ENCODE measurements at regions not wholly inside any gene's neighbourhood (a gene's known extent, or its start where the extent isn't known, plus 50 kb on each side); places are given as distances from the start of the nearest gene placed in this dataset.
A peak's percentile ranks its signal among the peaks of the same experiment; 100 is the strongest.

DNA sequence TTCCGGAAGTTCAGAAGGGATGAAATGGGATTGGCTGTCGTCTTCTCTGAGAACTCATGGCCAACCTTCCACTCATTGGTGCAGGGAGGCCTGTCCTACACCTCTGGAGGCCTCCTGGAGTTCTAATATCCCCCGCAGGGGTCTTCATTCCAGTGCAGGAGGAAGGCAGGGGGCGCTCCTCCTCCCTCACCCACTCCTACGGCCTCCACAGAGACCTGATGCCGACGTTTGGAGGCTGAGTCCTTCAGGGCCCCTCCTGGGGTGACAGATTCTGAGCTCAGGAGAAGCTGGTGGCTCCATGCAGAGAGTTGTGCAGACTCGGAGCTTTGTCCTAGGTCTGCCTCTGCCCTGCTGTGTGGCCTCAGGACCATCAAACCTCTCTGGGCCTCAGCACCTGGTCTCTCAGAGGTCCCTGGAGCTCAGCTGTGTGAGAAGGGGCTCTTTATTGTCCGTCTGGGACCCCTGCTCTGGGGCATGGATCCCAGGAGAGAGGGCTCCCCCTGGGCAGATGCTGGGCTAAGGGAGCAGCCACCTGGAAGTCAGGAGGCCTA is 102.3 kb upstream of the WNT4 start:
- Histone ChIP-seq H2BK5ac (ENCODE audit: low read length) (peak overlapping the region; percentile 7), H3K18ac (ENCODE audit: low read length) (peak overlapping the region; percentile 73), H3K27ac (replicated peaks; ENCODE audit: low read length) (no peak overlapping the region), H3K4me2 (ENCODE audit: insufficient read depth, low read length, poor library complexity, severe bottlenecking) (no peak overlapping the region), H3K23ac (ENCODE audit: low read depth, low read length, poor library complexity) (no peak overlapping the region), H3K9me3 (replicated peaks in 1 of 2; ENCODE audit: control insufficient read depth in 2 of 2, insufficient read depth in 1 of 2, low read depth in 1 of 2, low read length in 2 of 2) (peaks cover 0 to 2% of the 10 kb centered on the region in 2 donors), H3K4ac (ENCODE audit: low read length) (no peak overlapping the region), H3K9ac (ENCODE audit: low read depth, low read length, poor library complexity) (no peak overlapping the region), H3K36me3 (replicated peaks in 1 of 2; ENCODE audit: control insufficient read depth in 2 of 2, insufficient read depth in 2 of 2, low read length in 2 of 2) (no peaks in the 10 kb centered on the region), H4K8ac (ENCODE audit: low read depth, low read length) (no peak overlapping the region), H3K4me3 (ENCODE audit: low read length in 2 of 2) (no peak overlapping the region), H2BK12ac (ENCODE audit: low read length) (peak overlapping the region; percentile 65), H4K91ac (ENCODE audit: low read depth, low read length, poor library complexity) (no peak overlapping the region), H3K27me3 (ENCODE audit: control insufficient read depth in 3 of 3, insufficient read depth in 3 of 3, low read depth in 1 of 3, low read length in 3 of 3) (peaks cover 0 to 59% (median 46%) of the 10 kb centered on the region in 3 experiments), H2AFZ (ENCODE audit: low read length) (no peak overlapping the region), H2BK15ac (ENCODE audit: low read length) (peak overlapping the region; percentile 9), H3K4me1 (ENCODE audit: control insufficient read depth in 2 of 2, insufficient read depth in 1 of 2, low read depth in 1 of 2, low read length in 2 of 2) (peaks cover 0 to 6% of the 10 kb centered on the region in 2 donors), H3K79me1 (ENCODE audit: low read depth, low read length) (no peaks in the 10 kb centered on the region), H2BK120ac (ENCODE audit: low read depth, low read length) (no peak overlapping the region), H2AK5ac (ENCODE audit: low read depth, low read length) (peak overlapping the region; percentile 73), H3K14ac (ENCODE audit: low read length) (no peak overlapping the region)
- no CpG with 5 or more reads among the region's 9 CpGs for WGBS, 2 donors (ENCODE audit: extremely low coverage in 2 of 2, insufficient read length in 2 of 2, insufficient replicate concordance in 1 of 2)
- DNase-seq (ENCODE audit: low spot score) = no peak

GRCh38 chr1:22245726-22246125 is 102.8 kb upstream of the WNT4 start:
- peak; percentile 46 for DNase-seq (ENCODE audit: low spot score)
- no peak overlapping the region for H2AFZ ChIP-seq (ENCODE audit: low read length)
- H2BK15ac ChIP-seq (ENCODE audit: low read length) = no peak overlapping the region
- H3K14ac ChIP-seq (ENCODE audit: low read length) = no peak overlapping the region
- no peak overlapping the region for H2AK5ac ChIP-seq (ENCODE audit: low read depth, low read length)
- no peak overlapping the region for H3K9ac ChIP-seq (ENCODE audit: low read depth, low read length, poor library complexity)
- H3K4me1 ChIP-seq (ENCODE audit: control insufficient read depth in 2 of 2, insufficient read depth in 1 of 2, low read depth in 1 of 2, low read length in 2 of 2) = peaks cover 0 to 9% of the 10 kb centered on the region in 2 donors
- no peak overlapping the region for H4K91ac ChIP-seq (ENCODE audit: low read depth, low read length, poor library complexity)
- no peak overlapping the region for H3K27ac ChIP-seq (replicated peaks; ENCODE audit: low read length)
- no peak overlapping the region for H3K4me2 ChIP-seq (ENCODE audit: insufficient read depth, low read length, poor library complexity, severe bottlenecking)
- no peak overlapping the region for H3K23ac ChIP-seq (ENCODE audit: low read depth, low read length, poor library complexity)
- H3K18ac ChIP-seq (ENCODE audit: low read length) = no peak overlapping the region
- no peak overlapping the region for H3K4ac ChIP-seq (ENCODE audit: low read length)
- H4K8ac ChIP-seq (ENCODE audit: low read depth, low read length) = no peak overlapping the region
- no peaks in the 10 kb centered on the region for H3K79me1 ChIP-seq (ENCODE audit: low read depth, low read length)
- no peak overlapping the region for H3K4me3 ChIP-seq (ENCODE audit: low read length in 2 of 2)
- peaks cover 0 to 61% (median 51%) of the 10 kb centered on the region in 3 experiments for H3K27me3 ChIP-seq (ENCODE audit: control insufficient read depth in 3 of 3, insufficient read depth in 3 of 3, low read depth in 1 of 3, low read length in 3 of 3)
- H2BK5ac ChIP-seq (ENCODE audit: low read length) = peak overlapping the region; percentile 7
- peaks cover 0 to 3% of the 10 kb centered on the region in 2 donors for H3K9me3 ChIP-seq (replicated peaks in 1 of 2; ENCODE audit: control insufficient read depth in 2 of 2, insufficient read depth in 1 of 2, low read depth in 1 of 2, low read length in 2 of 2)
- WGBS, 2 donors (ENCODE audit: extremely low coverage in 2 of 2, insufficient read length in 2 of 2, insufficient replicate concordance in 1 of 2) = no CpG with 5 or more reads among the region's 8 CpGs
- no peak overlapping the region for H2BK120ac ChIP-seq (ENCODE audit: low read depth, low read length)
- H3K36me3 ChIP-seq (replicated peaks in 1 of 2; ENCODE audit: control insufficient read depth in 2 of 2, insufficient read depth in 2 of 2, low read length in 2 of 2) = no peaks in the 10 kb centered on the region
- H2BK12ac ChIP-seq (ENCODE audit: low read length) = no peak overlapping the region

DNA sequence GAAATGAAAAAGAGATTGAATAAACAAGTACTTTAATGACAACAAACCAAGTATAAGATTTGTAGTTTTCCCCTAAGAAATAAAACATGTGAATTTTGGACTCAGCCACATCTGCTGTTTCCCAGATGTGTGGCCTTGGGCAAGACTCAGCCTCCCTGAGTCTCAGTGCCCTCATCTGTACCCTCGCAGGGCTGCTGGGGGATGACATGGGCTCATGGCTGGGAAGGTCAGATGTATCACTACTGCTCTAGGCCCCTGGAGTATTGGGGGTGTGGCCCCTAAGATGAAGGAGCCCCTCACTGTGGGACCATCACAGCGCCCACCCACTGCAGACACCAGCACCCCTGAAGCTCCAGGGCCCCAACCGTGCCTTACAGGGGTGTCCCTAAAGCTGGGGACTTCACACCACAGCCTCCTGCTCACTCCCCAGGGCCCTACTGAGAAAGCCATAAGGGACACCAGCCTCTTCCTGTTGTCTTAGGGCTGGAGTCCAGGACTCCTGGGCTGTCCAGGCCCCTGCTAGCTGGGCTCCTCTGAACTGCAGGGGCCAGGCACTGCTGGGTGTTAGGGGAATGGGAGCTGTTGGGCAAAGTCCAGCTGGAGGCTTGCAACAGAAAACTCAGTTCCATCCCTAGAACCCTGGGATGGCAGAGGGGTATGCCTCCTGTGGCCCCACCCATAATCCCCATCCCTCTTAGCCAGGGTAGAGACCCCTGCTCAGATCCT is 104.0 kb upstream of the WNT4 start:
- no peak overlapping the region for H4K91ac ChIP-seq (ENCODE audit: low read depth, low read length, poor library complexity)
- H3K4me3 ChIP-seq (ENCODE audit: low read length in 2 of 2) = no peak overlapping the region
- H2AFZ ChIP-seq (ENCODE audit: low read length) = no peak overlapping the region
- H3K79me1 ChIP-seq (ENCODE audit: low read depth, low read length) = no peaks in the 10 kb centered on the region
- H2BK5ac ChIP-seq (ENCODE audit: low read length) = no peak overlapping the region
- no CpG with 5 or more reads among the region's 3 CpGs for WGBS, 2 donors (ENCODE audit: extremely low coverage in 2 of 2, insufficient read length in 2 of 2, insufficient replicate concordance in 1 of 2)
- peaks cover 0 to 3% of the 10 kb centered on the region in 2 donors for H3K9me3 ChIP-seq (replicated peaks in 1 of 2; ENCODE audit: control insufficient read depth in 2 of 2, insufficient read depth in 1 of 2, low read depth in 1 of 2, low read length in 2 of 2)
- peaks cover 0 to 12% of the 10 kb centered on the region in 2 donors for H3K4me1 ChIP-seq (ENCODE audit: control insufficient read depth in 2 of 2, insufficient read depth in 1 of 2, low read depth in 1 of 2, low read length in 2 of 2)
- peaks cover 0 to 70% (median 63%) of the 10 kb centered on the region in 3 experiments for H3K27me3 ChIP-seq (ENCODE audit: control insufficient read depth in 3 of 3, insufficient read depth in 3 of 3, low read depth in 1 of 3, low read length in 3 of 3)
- no peak overlapping the region for H4K8ac ChIP-seq (ENCODE audit: low read depth, low read length)
- H3K9ac ChIP-seq (ENCODE audit: low read depth, low read length, poor library complexity) = no peak overlapping the region
- H3K4ac ChIP-seq (ENCODE audit: low read length) = no peak overlapping the region
- no peak overlapping the region for H3K27ac ChIP-seq (replicated peaks; ENCODE audit: low read length)
- H2BK12ac ChIP-seq (ENCODE audit: low read length) = no peak overlapping the region
- peak overlapping the region; percentile 61 for H3K18ac ChIP-seq (ENCODE audit: low read length)
- H2BK120ac ChIP-seq (ENCODE audit: low read depth, low read length) = no peak overlapping the region
- DNase-seq (ENCODE audit: low spot score) = no peak
- no peak overlapping the region for H2BK15ac ChIP-seq (ENCODE audit: low read length)
- no peak overlapping the region for H3K4me2 ChIP-seq (ENCODE audit: insufficient read depth, low read length, poor library complexity, severe bottlenecking)
- no peak overlapping the region for H3K14ac ChIP-seq (ENCODE audit: low read length)
- H2AK5ac ChIP-seq (ENCODE audit: low read depth, low read length) = peak overlapping the region; percentile 11
- H3K36me3 ChIP-seq (replicated peaks in 1 of 2; ENCODE audit: control insufficient read depth in 2 of 2, insufficient read depth in 2 of 2, low read length in 2 of 2) = no peaks in the 10 kb centered on the region
- no peak overlapping the region for H3K23ac ChIP-seq (ENCODE audit: low read depth, low read length, poor library complexity)

GRCh38 chr1:22247527-22248245 is 104.8 kb upstream of the WNT4 start:
- H2BK15ac ChIP-seq (ENCODE audit: low read length) = no peak overlapping the region
- WGBS, 2 donors (ENCODE audit: extremely low coverage in 2 of 2, insufficient read length in 2 of 2, insufficient replicate concordance in 1 of 2) = no CpG with 5 or more reads among the region's 18 CpGs
- no peak overlapping the region for H3K27ac ChIP-seq (replicated peaks; ENCODE audit: low read length)
- H2AK5ac ChIP-seq (ENCODE audit: low read depth, low read length) = no peak overlapping the region
- H2BK5ac ChIP-seq (ENCODE audit: low read length) = no peak overlapping the region
- DNase-seq (ENCODE audit: low spot score) = no peak
- no peaks in the 10 kb centered on the region for H3K36me3 ChIP-seq (replicated peaks in 1 of 2; ENCODE audit: control insufficient read depth in 2 of 2, insufficient read depth in 2 of 2, low read length in 2 of 2)
- no peak overlapping the region for H3K4ac ChIP-seq (ENCODE audit: low read length)
- H3K79me1 ChIP-seq (ENCODE audit: low read depth, low read length) = no peaks in the 10 kb centered on the region
- H3K14ac ChIP-seq (ENCODE audit: low read length) = no peak overlapping the region
- H3K4me3 ChIP-seq (ENCODE audit: low read length in 2 of 2) = no peak overlapping the region
- H4K8ac ChIP-seq (ENCODE audit: low read depth, low read length) = no peak overlapping the region
- no peak overlapping the region for H3K18ac ChIP-seq (ENCODE audit: low read length)
- peaks cover 0 to 12% of the 10 kb centered on the region in 2 donors for H3K4me1 ChIP-seq (ENCODE audit: control insufficient read depth in 2 of 2, insufficient read depth in 1 of 2, low read depth in 1 of 2, low read length in 2 of 2)
- H3K9me3 ChIP-seq (replicated peaks in 1 of 2; ENCODE audit: control insufficient read depth in 2 of 2, insufficient read depth in 1 of 2, low read depth in 1 of 2, low read length in 2 of 2) = peaks cover 0 to 3% of the 10 kb centered on the region in 2 donors
- peaks cover 0 to 71% (median 65%) of the 10 kb centered on the region in 3 experiments for H3K27me3 ChIP-seq (ENCODE audit: control insufficient read depth in 3 of 3, insufficient read depth in 3 of 3, low read depth in 1 of 3, low read length in 3 of 3)
- H2AFZ ChIP-seq (ENCODE audit: low read length) = no peak overlapping the region
- H2BK120ac ChIP-seq (ENCODE audit: low read depth, low read length) = no peak overlapping the region
- no peak overlapping the region for H3K9ac ChIP-seq (ENCODE audit: low read depth, low read length, poor library complexity)
- H3K23ac ChIP-seq (ENCODE audit: low read depth, low read length, poor library complexity) = no peak overlapping the region
- no peak overlapping the region for H3K4me2 ChIP-seq (ENCODE audit: insufficient read depth, low read length, poor library complexity, severe bottlenecking)
- H2BK12ac ChIP-seq (ENCODE audit: low read length) = no peak overlapping the region
- H4K91ac ChIP-seq (ENCODE audit: low read depth, low read length, poor library complexity) = no peak overlapping the region
